ENCODE measurements at regions not wholly inside any gene's neighbourhood (a gene's known extent, or its start where the extent isn't known, plus 50 kb on each side); places are given as distances from the start of the nearest gene placed in this dataset.

DNA sequence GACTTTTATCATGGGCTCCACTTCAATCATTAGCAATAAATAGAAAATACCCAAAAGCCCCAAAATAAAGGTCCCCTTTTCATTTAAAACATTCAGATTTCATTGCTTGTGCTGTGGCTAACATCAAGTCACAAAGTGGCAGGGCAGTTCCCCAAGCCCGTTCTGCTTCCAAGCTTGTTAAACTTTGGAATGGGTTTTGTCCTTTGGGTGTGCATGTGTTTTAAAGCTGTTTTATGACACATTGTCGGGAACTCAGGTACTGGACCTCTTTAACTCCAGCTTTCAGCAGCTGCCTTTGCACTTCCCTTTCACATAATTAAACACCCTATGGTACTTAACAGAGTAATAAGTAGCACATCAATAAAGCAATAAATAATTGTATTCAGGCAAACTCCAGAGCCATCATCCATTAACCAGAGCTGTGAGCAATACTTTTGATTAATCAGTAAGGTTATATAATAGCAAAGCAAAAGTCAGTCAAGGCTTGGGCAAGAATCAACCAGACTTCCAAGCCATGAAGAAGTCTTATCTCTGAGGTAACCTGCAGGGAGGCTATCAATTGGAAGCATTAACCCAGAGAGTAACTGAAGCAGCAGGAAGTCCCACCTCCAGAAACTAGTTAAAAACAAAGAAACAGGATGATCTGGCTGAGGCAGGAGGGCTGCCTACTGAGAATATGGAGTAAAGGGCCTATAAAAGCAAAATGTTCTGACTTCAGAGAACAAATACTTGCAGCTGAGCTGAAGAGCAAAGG, 56.1 kb upstream of the ARID5B start:
- no peaks in the 10 kb centered on the region for H3K9me3 ChIP-seq (ENCODE audit: control insufficient read depth, insufficient read depth, low read length)
- H3K4me3 ChIP-seq (ENCODE audit: low read depth, low read length), result no peak overlapping the region
- H3K27ac ChIP-seq (ENCODE audit: low read depth, low read length), result no peak overlapping the region
- ChIA-PET CTCF (no interaction called here), POLR2A (no interaction called here)
- no peak for DNase-seq (ENCODE audit: low read depth, low spot score)
- no peaks in the 10 kb centered on the region for H3K27me3 ChIP-seq (ENCODE audit: control insufficient read depth, insufficient read depth, low read length)
- TF ChIP-seq, protein P1, sequence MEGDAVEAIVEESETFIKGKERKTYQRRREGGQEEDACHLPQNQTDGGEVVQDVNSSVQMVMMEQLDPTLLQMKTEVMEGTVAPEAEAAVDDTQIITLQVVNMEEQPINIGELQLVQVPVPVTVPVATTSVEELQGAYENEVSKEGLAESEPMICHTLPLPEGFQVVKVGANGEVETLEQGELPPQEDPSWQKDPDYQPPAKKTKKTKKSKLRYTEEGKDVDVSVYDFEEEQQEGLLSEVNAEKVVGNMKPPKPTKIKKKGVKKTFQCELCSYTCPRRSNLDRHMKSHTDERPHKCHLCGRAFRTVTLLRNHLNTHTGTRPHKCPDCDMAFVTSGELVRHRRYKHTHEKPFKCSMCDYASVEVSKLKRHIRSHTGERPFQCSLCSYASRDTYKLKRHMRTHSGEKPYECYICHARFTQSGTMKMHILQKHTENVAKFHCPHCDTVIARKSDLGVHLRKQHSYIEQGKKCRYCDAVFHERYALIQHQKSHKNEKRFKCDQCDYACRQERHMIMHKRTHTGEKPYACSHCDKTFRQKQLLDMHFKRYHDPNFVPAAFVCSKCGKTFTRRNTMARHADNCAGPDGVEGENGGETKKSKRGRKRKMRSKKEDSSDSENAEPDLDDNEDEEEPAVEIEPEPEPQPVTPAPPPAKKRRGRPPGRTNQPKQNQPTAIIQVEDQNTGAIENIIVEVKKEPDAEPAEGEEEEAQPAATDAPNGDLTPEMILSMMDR (IDR thresholded peaks at IDR 0.05; ENCODE audit: low read depth, low read length), result no peak

DNA sequence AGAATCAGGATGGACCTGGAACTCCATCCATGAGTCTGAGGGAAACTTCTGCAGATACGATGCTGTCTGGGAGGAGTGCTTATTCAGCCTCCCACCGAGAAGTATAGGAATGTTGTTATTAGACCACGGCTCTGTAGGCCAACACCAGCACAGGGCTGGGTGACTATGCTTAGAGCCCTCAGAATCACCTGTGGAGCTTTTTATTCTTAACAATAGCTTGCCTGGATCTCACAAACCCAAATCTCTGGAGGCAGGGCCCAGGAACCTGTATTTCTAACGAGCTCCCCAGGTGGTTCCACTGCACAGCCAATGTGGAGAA, 55.6 kb upstream of the ARID5B start:
- no peaks in the 10 kb centered on the region for H3K9me3 ChIP-seq (ENCODE audit: control insufficient read depth, insufficient read depth, low read length)
- no peak for DNase-seq (ENCODE audit: low read depth, low spot score)
- H3K27ac ChIP-seq (ENCODE audit: low read depth, low read length), result no peak overlapping the region
- H3K4me3 ChIP-seq (ENCODE audit: low read depth, low read length), result no peak overlapping the region
- CTCF ChIA-PET, result no interaction called here
- POLR2A ChIA-PET, result no interaction called here
- H3K27me3 ChIP-seq (ENCODE audit: control insufficient read depth, insufficient read depth, low read length), result no peaks in the 10 kb centered on the region
- TF ChIP-seq, protein P1 (IDR thresholded peaks at IDR 0.05; ENCODE audit: low read depth, low read length), result no peak

DNA sequence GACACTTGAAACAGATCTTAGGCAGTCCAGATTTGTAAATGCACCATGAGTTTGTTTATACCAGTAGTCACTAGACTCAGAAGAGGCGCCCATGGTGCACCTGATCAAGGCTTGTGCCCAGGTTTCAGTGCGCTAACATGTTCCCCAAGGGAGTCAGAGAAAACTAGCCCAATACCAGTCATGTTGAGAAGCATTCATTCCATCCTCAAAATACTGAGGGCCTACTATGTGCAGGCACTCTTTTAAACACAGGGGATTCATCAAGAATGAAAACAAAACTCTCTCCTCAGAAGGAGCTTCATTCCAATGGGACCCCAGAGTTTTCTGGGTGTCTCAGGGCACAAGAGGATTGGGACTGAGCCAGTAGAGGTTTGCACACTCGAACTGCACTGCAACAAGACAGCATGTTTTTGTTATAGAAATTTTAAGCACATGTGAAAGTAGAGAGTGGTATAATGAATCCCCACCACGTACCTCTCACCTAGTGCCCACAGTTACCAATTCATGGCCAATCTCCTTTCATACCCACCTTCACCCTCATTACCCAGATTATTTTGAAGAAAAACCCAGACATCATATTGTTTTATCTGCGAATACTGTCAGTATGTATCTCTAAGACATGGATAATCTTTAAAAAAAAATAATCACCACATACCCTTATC, 55.0 kb upstream of the ARID5B start:
- ChIA-PET POLR2A (no interaction called here), CTCF (no interaction called here)
- TF ChIP-seq, protein P1 (IDR thresholded peaks at IDR 0.05; ENCODE audit: low read depth, low read length), result no peak
- no peak overlapping the region for H3K4me3 ChIP-seq (ENCODE audit: low read depth, low read length)
- no peak overlapping the region for H3K27ac ChIP-seq (ENCODE audit: low read depth, low read length)
- DNase-seq (ENCODE audit: low read depth, low spot score), result no peak
- H3K27me3 ChIP-seq (ENCODE audit: control insufficient read depth, insufficient read depth, low read length), result no peaks in the 10 kb centered on the region
- no peaks in the 10 kb centered on the region for H3K9me3 ChIP-seq (ENCODE audit: control insufficient read depth, insufficient read depth, low read length)

DNA sequence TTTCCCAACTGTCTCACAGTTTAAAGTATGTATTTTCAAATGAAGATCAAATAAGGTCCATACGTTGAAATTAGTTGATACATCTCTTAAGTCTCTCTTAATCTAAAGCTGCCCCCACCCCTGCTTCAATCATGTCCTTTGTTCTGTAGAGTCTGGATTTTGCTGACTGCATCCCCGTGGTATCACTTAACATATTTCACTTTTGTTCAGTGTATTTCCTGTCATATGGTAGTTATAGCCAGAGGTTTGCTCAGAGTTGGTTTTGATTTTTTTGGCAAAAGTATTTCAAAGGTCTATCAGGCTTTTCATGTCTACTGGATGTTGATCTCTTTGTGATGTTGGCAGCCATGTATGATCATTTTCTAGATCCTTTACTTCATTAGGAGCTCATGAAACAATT, 54.4 kb upstream of the ARID5B start:
- H3K27ac ChIP-seq (ENCODE audit: low read depth, low read length), result no peak overlapping the region
- H3K9me3 ChIP-seq (ENCODE audit: control insufficient read depth, insufficient read depth, low read length), result no peaks in the 10 kb centered on the region
- DNase-seq (ENCODE audit: low read depth, low spot score), result no peak
- TF ChIP-seq, protein P1 (IDR thresholded peaks at IDR 0.05; ENCODE audit: low read depth, low read length), result no peak
- no peaks in the 10 kb centered on the region for H3K27me3 ChIP-seq (ENCODE audit: control insufficient read depth, insufficient read depth, low read length)
- H3K4me3 ChIP-seq (ENCODE audit: low read depth, low read length), result no peak overlapping the region
- POLR2A ChIA-PET, result no interaction called here
- CTCF ChIA-PET, result no interaction called here

DNA sequence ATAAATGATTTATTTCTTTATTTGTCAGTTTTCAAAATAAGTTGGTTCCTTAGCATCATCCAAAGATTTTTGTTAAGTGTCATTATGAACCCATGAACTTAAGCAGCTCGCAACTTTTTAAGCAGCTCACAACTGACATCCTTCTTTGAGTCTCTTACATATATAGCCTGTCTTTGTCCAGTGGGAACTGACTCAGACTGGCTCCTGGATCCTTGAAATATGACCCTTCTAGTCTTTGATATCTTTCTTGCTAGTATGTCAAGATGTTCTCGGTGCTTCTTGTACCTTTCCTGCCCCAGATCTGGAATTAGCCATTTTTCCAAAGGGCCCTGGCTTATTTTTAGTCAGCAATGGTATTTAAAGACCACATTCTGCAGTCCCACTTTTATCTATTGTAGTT, 53.9 kb upstream of the ARID5B start:
- POLR2A ChIA-PET, result no interaction called here
- TF ChIP-seq, protein P1 (IDR thresholded peaks at IDR 0.05; ENCODE audit: low read depth, low read length), result no peak
- Histone ChIP-seq H3K27ac (ENCODE audit: low read depth, low read length) (no peak overlapping the region), H3K4me3 (ENCODE audit: low read depth, low read length) (no peak overlapping the region), H3K9me3 (ENCODE audit: control insufficient read depth, insufficient read depth, low read length) (no peaks in the 10 kb centered on the region), H3K27me3 (ENCODE audit: control insufficient read depth, insufficient read depth, low read length) (no peaks in the 10 kb centered on the region)
- no peak for DNase-seq (ENCODE audit: low read depth, low spot score)
- CTCF ChIA-PET, result no interaction called here
